KMS-11 (cell line): ENCODE measurements at regions not wholly inside any gene's neighbourhood (a gene's known extent, or its start where the extent isn't known, plus 50 kb on each side); places are given as distances from the start of the nearest gene placed in this dataset.
"Not testable (repeated sequence)": the region's sequence is repeated elsewhere in the genome, so short reads cannot be mapped to it uniquely, and the experiment has no call there.

Source experiments
- H2AFZ ChIP-seq: fragments of 200-600 bp; sonication (generic); 2 replicates; pipeline ENCODE4 v1.6.1; 2016; ENCODE audit warnings: antibody characterized with exemption, mixed run types, low read depth
- H3K27ac ChIP-seq: fragments of 200-600 bp; sonication (generic); 2 replicates; pipeline ENCODE4 v1.6.1; 2016; ENCODE audit warnings: mild to moderate bottlenecking, mixed run types
- H3K27me3 ChIP-seq: fragments of 200-600 bp; sonication (generic); 2 replicates; pipeline ENCODE4 v1.6.1; 2017; ENCODE audit warnings: mild to moderate bottlenecking, low read depth, mixed run types, moderate library complexity; ENCODE audit not compliant: insufficient read depth
- H3K36me3 ChIP-seq: fragments of 200-600 bp; sonication (generic); 2 replicates; pipeline ENCODE4 v1.6.1; 2017; ENCODE audit warnings: mild to moderate bottlenecking, mixed run types; ENCODE audit not compliant: insufficient read depth
- H3K4me1 ChIP-seq: fragments of 200-600 bp; sonication (generic); 2 replicates; pipeline ENCODE4 v1.6.1; 2016; ENCODE audit warnings: mild to moderate bottlenecking, low read depth, mixed run types; ENCODE audit not compliant: poor library complexity, severe bottlenecking
- H3K4me2 ChIP-seq: fragments of 200-600 bp; sonication (generic); 2 replicates; pipeline ENCODE4 v1.7.0; 2016; ENCODE audit warnings: mild to moderate bottlenecking, mixed run types
- H3K4me3 ChIP-seq: fragments of 200-600 bp; sonication (generic); IDR thresholded peaks from 2 replicates; pipeline ENCODE4 v1.6.1; 2017; ENCODE audit warnings: low read depth, low read length, mixed read lengths; ENCODE audit not compliant: insufficient read depth
- H3K79me2 ChIP-seq: fragments of 200-600 bp; sonication (generic); 2 replicates; pipeline ENCODE4 v1.6.1; 2016; ENCODE audit warnings: low read depth, mixed run types; ENCODE audit not compliant: insufficient read depth
- H3K9ac ChIP-seq: fragments of 200-600 bp; sonication (generic); 2 replicates; pipeline ENCODE4 v1.6.1; 2016; ENCODE audit warnings: mild to moderate bottlenecking, mixed run types
- H4K20me1 ChIP-seq: fragments of 200-600 bp; sonication (generic); 2 replicates; pipeline ENCODE4 v1.6.1; 2016; ENCODE audit warnings: mild to moderate bottlenecking, mixed run types; ENCODE audit not compliant: insufficient read depth
- TF ChIP-seq, protein P1 (sequence below): fragments of 200-600 bp; sonication (generic); conservative IDR thresholded peaks from 2 replicates; pipeline ENCODE4 v1.6.1; 2017; ENCODE audit warnings: low read depth, mild to moderate bottlenecking, antibody characterized with exemption, low read length, moderate library complexity, mixed read lengths

DNA sequence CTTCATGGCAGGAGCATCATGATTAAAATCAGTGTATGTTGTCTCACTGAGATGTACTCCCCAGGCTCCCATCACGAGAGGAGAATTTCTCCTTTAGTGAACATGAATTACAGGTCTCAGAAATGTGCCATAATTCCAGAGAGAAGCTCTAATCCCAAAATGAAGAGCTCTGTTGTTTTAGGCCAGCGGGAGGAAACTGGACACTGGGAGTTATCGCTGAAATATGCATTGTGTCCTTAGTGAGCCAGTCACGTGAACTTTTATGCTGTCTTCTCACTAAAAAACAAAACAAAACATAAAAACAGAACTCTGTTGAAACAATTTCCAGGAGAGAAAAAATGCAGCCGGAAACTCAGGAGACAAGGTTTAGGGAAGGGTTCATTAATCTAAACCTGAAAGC is 315.7 kb upstream of the NT5E start:
- Histone ChIP-seq H3K4me3 (no peak overlapping the region), H3K9ac (no peak overlapping the region), H2AFZ (no peak overlapping the region), H3K4me1 (no peaks in the 10 kb centered on the region), H3K27me3 (no peaks in the 10 kb centered on the region), H3K27ac (no peak overlapping the region), H3K4me2 (no peak overlapping the region), H3K36me3 (no peaks in the 10 kb centered on the region), H3K79me2 (no peaks in the 10 kb centered on the region), H4K20me1 (no peaks in the 10 kb centered on the region)
- TF ChIP-seq, protein P1, sequence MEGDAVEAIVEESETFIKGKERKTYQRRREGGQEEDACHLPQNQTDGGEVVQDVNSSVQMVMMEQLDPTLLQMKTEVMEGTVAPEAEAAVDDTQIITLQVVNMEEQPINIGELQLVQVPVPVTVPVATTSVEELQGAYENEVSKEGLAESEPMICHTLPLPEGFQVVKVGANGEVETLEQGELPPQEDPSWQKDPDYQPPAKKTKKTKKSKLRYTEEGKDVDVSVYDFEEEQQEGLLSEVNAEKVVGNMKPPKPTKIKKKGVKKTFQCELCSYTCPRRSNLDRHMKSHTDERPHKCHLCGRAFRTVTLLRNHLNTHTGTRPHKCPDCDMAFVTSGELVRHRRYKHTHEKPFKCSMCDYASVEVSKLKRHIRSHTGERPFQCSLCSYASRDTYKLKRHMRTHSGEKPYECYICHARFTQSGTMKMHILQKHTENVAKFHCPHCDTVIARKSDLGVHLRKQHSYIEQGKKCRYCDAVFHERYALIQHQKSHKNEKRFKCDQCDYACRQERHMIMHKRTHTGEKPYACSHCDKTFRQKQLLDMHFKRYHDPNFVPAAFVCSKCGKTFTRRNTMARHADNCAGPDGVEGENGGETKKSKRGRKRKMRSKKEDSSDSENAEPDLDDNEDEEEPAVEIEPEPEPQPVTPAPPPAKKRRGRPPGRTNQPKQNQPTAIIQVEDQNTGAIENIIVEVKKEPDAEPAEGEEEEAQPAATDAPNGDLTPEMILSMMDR = no peak

DNA sequence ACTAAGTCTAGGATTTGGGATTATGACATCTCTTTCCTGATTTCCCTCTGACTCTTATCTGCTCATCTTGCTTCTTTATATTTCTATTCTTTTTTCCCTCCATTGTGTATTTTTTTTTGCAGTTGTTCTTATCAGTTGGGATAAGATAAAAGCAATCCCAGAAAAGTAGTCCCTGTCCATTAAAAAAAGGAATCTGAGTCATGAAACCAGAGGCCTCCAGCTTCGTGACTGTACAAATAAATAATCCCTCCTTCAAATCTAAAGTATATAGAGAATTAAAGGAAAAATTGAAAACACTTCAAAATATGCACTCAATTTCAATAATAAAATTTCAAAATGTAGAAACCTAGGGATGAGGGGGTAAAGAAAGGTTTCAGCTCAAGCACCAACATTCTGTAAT is 317.8 kb upstream of the NT5E start:
- Histone ChIP-seq H3K4me1 (no peaks in the 10 kb centered on the region), H4K20me1 (no peaks in the 10 kb centered on the region), H3K9ac (no peak overlapping the region), H3K4me2 (no peak overlapping the region), H3K27ac (no peak overlapping the region), H3K4me3 (no peak overlapping the region), H3K79me2 (no peaks in the 10 kb centered on the region), H2AFZ (no peak overlapping the region), H3K27me3 (no peaks in the 10 kb centered on the region), H3K36me3 (no peaks in the 10 kb centered on the region)
- TF ChIP-seq, protein P1 = no peak

DNA sequence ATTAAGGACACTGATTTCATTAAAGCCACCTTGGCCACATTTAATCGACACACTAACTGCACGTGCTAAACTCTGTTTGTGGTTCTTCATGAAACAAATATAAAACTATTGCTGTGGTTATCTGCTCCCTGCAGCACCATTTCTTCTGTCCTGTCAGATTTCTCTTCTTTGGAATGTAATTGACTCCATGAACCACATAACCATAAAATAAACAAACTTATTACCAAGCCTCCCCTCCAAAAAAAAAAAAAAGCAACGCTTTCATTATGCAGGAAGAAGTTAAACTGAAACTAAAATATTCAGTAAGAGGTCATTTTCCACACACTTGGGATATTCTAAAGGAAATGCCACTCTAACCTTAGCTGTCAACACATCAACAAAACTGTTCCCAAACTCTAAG is 319.1 kb upstream of the NT5E start:
- H3K79me2 ChIP-seq = no peaks in the 10 kb centered on the region
- no peak overlapping the region for H3K9ac ChIP-seq
- H3K4me3 ChIP-seq = no peak overlapping the region
- H3K36me3 ChIP-seq = no peaks in the 10 kb centered on the region
- H2AFZ ChIP-seq = no peak overlapping the region
- no peaks in the 10 kb centered on the region for H3K4me1 ChIP-seq
- TF ChIP-seq, protein P1 = no peak
- no peak overlapping the region for H3K27ac ChIP-seq
- no peaks in the 10 kb centered on the region for H3K27me3 ChIP-seq
- H4K20me1 ChIP-seq = no peaks in the 10 kb centered on the region
- H3K4me2 ChIP-seq = no peak overlapping the region

DNA sequence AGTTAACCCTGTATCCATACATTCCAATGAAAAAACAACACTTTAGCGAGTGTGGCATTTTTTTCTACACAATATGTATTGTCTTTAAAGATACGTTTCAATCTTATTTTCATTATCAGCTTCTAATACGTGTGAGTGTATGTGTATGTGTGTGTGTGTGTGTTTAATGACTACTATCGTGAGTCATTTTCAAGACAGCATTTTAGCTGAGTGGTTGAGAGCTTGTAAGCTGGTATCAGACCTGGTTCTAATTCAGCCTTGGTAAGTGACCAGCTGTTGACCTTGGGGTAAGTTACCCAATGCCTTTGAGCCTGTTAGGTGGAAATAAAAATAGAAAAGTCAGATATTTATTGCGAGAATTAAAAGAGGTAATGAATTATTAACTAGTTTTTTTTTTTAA is 320.0 kb upstream of the NT5E start:
- Histone ChIP-seq H2AFZ (no peak overlapping the region), H3K4me1 (no peaks in the 10 kb centered on the region), H3K4me2 (no peak overlapping the region), H3K9ac (no peak overlapping the region), H3K4me3 (no peak overlapping the region), H4K20me1 (no peaks in the 10 kb centered on the region), H3K79me2 (no peaks in the 10 kb centered on the region), H3K27me3 (no peaks in the 10 kb centered on the region), H3K27ac (no peak overlapping the region), H3K36me3 (no peaks in the 10 kb centered on the region)
- TF ChIP-seq, protein P1 = no peak

DNA sequence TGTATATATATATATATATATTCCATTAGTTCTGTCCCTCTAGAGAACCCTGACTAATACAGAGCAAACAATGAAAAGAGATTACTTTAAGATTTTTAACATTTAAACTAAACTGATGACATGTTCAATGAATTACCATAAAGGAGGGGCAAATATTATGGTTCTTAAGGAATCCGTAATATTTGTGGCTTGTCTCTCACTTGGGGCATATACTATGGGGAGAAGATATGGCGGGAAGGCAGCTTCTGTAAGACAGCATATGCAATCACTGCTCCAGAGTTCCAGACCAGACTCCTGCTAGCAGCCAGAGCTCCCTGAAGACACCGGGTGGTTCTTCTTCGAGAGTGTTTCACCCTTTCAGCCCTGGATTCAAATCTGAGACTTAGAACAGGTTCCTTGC is 321.1 kb upstream of the NT5E start:
- Histone ChIP-seq H4K20me1 (no peaks in the 10 kb centered on the region), H3K4me2 (no peak overlapping the region), H3K27ac (no peak overlapping the region), H3K4me3 (no peak overlapping the region), H3K79me2 (no peaks in the 10 kb centered on the region), H3K36me3 (no peaks in the 10 kb centered on the region), H2AFZ (no peak overlapping the region), H3K27me3 (no peaks in the 10 kb centered on the region), H3K4me1 (no peaks in the 10 kb centered on the region), H3K9ac (no peak overlapping the region)
- TF ChIP-seq, protein P1 = no peak

DNA sequence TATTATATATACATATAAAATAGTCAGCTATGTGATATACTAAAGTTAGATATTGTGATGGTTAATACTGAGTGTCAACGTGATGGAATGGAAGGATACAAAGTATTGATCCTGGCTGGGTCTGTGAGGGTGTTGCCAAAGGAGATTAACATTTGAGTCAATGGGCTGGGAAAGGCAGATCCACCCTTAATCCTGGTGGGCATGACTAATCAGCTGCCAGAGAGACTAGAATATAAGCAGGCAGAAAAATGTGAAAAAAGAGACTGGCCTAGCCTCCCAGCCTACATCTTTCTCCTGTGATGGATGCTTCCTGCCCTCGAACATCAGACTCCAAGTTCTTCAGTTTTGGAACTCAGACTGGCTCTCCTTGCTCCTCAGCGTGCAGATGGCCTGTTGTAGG is 321.6 kb upstream of the NT5E start:
- not testable (repeated sequence) for H3K4me3 ChIP-seq, H3K4me1 ChIP-seq, H3K36me3 ChIP-seq, H4K20me1 ChIP-seq, H3K9ac ChIP-seq, H3K79me2 ChIP-seq, H3K4me2 ChIP-seq, H3K27ac ChIP-seq, H3K27me3 ChIP-seq, H2AFZ ChIP-seq
